WERI-Rb-1 (cell line): ENCODE measurements at regions not wholly inside any gene's neighbourhood (a gene's known extent, or its start where the extent isn't known, plus 50 kb on each side); places are given as distances from the start of the nearest gene placed in this dataset.
"Not testable (repeated sequence)": the region's sequence is repeated elsewhere in the genome, so short reads cannot be mapped to it uniquely, and the experiment has no call there.

ENCODE experiments used
- DNase-seq: peaks from one replicate; pipeline ENCODE4 v3.0.0-alpha.2; 2020
- H3K27ac ChIP-seq: fragments of 250-450 bp; sonication (Bioruptor Pico); 2 replicates; pipeline ENCODE4 v1.5.1; 2020; ENCODE audit warnings: mild to moderate bottlenecking, moderate library complexity
- H3K27me3 ChIP-seq: fragments of 250-450 bp; sonication (Bioruptor Pico); 2 replicates; pipeline ENCODE4 v1.5.1; 2021; ENCODE audit warnings: mild to moderate bottlenecking, low read depth, moderate library complexity; ENCODE audit not compliant: insufficient read depth, severe bottlenecking
- H3K36me3 ChIP-seq: fragments of 250-450 bp; sonication (Bioruptor Pico); 2 replicates; pipeline ENCODE4 v1.5.1; 2020; ENCODE audit warnings: mild to moderate bottlenecking, moderate library complexity
- H3K4me3 ChIP-seq: 2 replicates; pipeline ENCODE4 v1.5.1; 2011; ENCODE audit warnings: low read depth, mild to moderate bottlenecking, control low read depth, low read length
- H3K9me3 ChIP-seq: fragments of 250-450 bp; sonication (Bioruptor Pico); 2 replicates; pipeline ENCODE4 v1.5.1; 2021; ENCODE audit warnings: mild to moderate bottlenecking, moderate library complexity; ENCODE audit not compliant: severe bottlenecking
- CTCF ChIP-seq: IDR thresholded peaks from 2 replicates; pipeline ENCODE4 v1.5.1; 2011; ENCODE audit warnings: low read depth, mild to moderate bottlenecking, control low read depth, inconsistent platforms, low read length

GRCh38 chr10:117492504-117492903 lies 50.0 kb upstream of the EMX2 start:
- DNase-seq = no peak
- Histone ChIP-seq H3K27ac (no peak overlapping the region), H3K36me3 (no peaks in the 10 kb centered on the region), H3K27me3 (peaks cover 85% of the 10 kb centered on the region), H3K4me3 (no peak overlapping the region), H3K9me3 (no peaks in the 10 kb centered on the region)
- TF ChIP-seq CTCF = no peak

GRCh38 chr10:117488004-117488403 lies 54.5 kb upstream of the EMX2 start:
- H3K4me3 ChIP-seq = no peak overlapping the region
- H3K27ac ChIP-seq = no peak overlapping the region
- TF ChIP-seq CTCF = no peak
- H3K36me3 ChIP-seq = no peaks in the 10 kb centered on the region
- peaks cover 91% of the 10 kb centered on the region for H3K27me3 ChIP-seq
- H3K9me3 ChIP-seq = no peaks in the 10 kb centered on the region
- no peak for DNase-seq

GRCh38 chr10:117486606-117487005 lies 55.9 kb upstream of the EMX2 start:
- no peak for DNase-seq
- H3K36me3 ChIP-seq = no peaks in the 10 kb centered on the region
- no peaks in the 10 kb centered on the region for H3K9me3 ChIP-seq
- no peak overlapping the region for H3K4me3 ChIP-seq
- no peak overlapping the region for H3K27ac ChIP-seq
- H3K27me3 ChIP-seq = peaks cover 81% of the 10 kb centered on the region
- no peak for TF ChIP-seq CTCF

- Histone ChIP-seq H3K36me3 (no peaks in the 10 kb centered on the region), H3K4me3 (no peak overlapping the region), H3K27ac (no peak overlapping the region), H3K27me3 (peaks cover 51% of the 10 kb centered on the region), H3K9me3 (no peaks in the 10 kb centered on the region)
- TF ChIP-seq CTCF = no peak
- no peak for DNase-seq
Observed at GRCh38 chr10:117483056-117483590, 59.4 kb upstream of the EMX2 start.

GRCh38 chr10:117481011-117481410 lies 61.5 kb upstream of the EMX2 start:
- not testable (repeated sequence) for H3K36me3 ChIP-seq, H3K27ac ChIP-seq, DNase-seq

GRCh38 chr10:117480097-117480496 lies 62.4 kb upstream of the EMX2 start:
- Histone ChIP-seq H3K27ac (no peak overlapping the region), H3K36me3 (no peaks in the 10 kb centered on the region), H3K4me3 (no peak overlapping the region), H3K27me3 (peaks cover 36% of the 10 kb centered on the region), H3K9me3 (peaks cover 3% of the 10 kb centered on the region)
- TF ChIP-seq CTCF = no peak
- DNase-seq = no peak

More at GRCh38 chr10:117481011-117481410, 61.5 kb upstream of the EMX2 start:
- not testable (repeated sequence) for H3K9me3 ChIP-seq, H3K4me3 ChIP-seq
- peaks cover 35% of the 10 kb centered on the region for H3K27me3 ChIP-seq
